Osteoblast (primary cell): ENCODE measurements at regions not wholly inside any gene's neighbourhood (a gene's known extent, or its start where the extent isn't known, plus 50 kb on each side); places are given as distances from the start of the nearest gene placed in this dataset.
A peak's percentile ranks its signal among the peaks of the same experiment; 100 is the strongest.

ENCODE experiments used
- DNase-seq: peaks from one replicate; pipeline ENCODE4 v3.0.0; 2011; ENCODE audit warnings: low spot score, mixed read lengths; ENCODE audit not compliant: insufficient read length; ENCODE audit errors: missing footprints
- H2AFZ ChIP-seq: 2 replicates; pipeline ENCODE4 v1.6.0; 2011; ENCODE audit warnings: mild to moderate bottlenecking, low read length
- H3K27ac ChIP-seq: 2 replicates; pipeline ENCODE4 v1.5.1; 2011; ENCODE audit warnings: mild to moderate bottlenecking, low read depth, low read length, moderate library complexity
- H3K27me3 ChIP-seq: 2 replicates; pipeline ENCODE4 v1.6.0; 2012; ENCODE audit warnings: mild to moderate bottlenecking, control low read depth, inconsistent platforms, low read length, moderate library complexity; ENCODE audit not compliant: insufficient read depth
- H3K36me3 ChIP-seq: 2 replicates; pipeline ENCODE4 v1.5.1; 2011; ENCODE audit warnings: mild to moderate bottlenecking, low read length, control low read depth, moderate library complexity; ENCODE audit not compliant: insufficient read depth
- H3K4me1 ChIP-seq: 2 replicates; pipeline ENCODE4 v1.5.1; 2011; ENCODE audit warnings: mild to moderate bottlenecking, low read length, control low read depth, moderate library complexity; ENCODE audit not compliant: insufficient read depth
- H3K4me2 ChIP-seq: 2 replicates; pipeline ENCODE4 v1.6.0; 2011; ENCODE audit warnings: mild to moderate bottlenecking, low read length; ENCODE audit not compliant: insufficient read depth
- H3K4me3 ChIP-seq: fragments of 200-600 bp; sonication (generic); 3 replicates; pipeline ENCODE4 v1.5.1; 2012; ENCODE audit warnings: mild to moderate bottlenecking, low read length, inconsistent platforms; ENCODE audit not compliant: insufficient read depth
- H3K79me2 ChIP-seq: 2 replicates; pipeline ENCODE4 v1.6.0; 2012; ENCODE audit warnings: mild to moderate bottlenecking, low read length, control low read depth, inconsistent platforms; ENCODE audit not compliant: insufficient read depth
- H3K9me3 ChIP-seq: 2 replicates; pipeline ENCODE4 v1.5.1; 2011; ENCODE audit warnings: low read depth, low read length, control low read depth
- H4K20me1 ChIP-seq: 2 replicates; pipeline ENCODE4 v1.6.0; 2012; ENCODE audit warnings: mild to moderate bottlenecking, low read length, control low read depth; ENCODE audit not compliant: insufficient read depth
- TF ChIP-seq, protein P1 (sequence below): IDR thresholded peaks from 2 replicates; pipeline ENCODE4 v1.5.1; 2011; ENCODE audit warnings: mild to moderate bottlenecking, low read depth, low read length, moderate library complexity; ENCODE audit errors: extremely low read depth

DNA sequence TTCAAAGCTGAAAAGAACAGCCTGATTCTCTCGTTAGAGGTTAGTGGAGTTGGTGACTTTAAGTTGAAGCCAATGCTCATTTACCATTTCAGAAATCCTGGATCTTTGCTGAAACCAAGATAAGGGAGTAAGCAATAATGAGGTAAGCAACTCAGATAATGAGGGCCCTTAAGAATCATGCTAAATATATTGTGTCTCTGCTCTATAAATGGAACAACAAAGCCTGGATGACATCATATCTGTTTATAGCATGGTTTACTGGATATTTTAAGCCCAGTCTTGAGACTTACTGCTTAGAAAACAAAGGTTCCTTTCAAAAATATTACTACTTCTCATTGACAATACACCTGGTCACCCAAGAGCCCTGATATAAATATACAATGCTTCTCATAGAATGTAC is 276.7 kb upstream of the PPARGC1A start:
- no peaks in the 10 kb centered on the region for H3K36me3 ChIP-seq

DNA sequence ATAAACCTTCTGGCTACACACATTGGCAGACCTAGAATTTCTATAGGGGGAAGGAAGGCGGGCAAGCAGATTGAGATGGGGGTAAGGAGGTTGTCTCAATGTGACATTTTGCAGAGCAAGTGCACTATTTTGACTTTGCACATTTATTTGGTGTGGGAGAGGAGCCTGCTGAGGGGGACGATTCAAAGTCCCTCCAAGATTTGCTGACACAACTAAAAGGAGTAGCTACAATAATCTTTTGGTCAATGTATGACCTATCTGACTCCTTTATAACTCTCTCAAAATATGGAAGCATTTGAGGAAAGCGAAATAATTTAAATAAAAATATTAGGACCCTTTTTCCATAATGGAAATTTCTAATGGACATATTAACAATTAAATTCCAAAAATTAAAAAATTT is 274.9 kb upstream of the PPARGC1A start:
- no peaks in the 10 kb centered on the region for H3K27me3 ChIP-seq

More for the DNA sequence above, 276.7 kb upstream of the PPARGC1A start:
- Histone ChIP-seq H3K27ac (no peak overlapping the region), H3K4me3 (no peak overlapping the region), H2AFZ (no peak overlapping the region), H4K20me1 (no peaks in the 10 kb centered on the region), H3K79me2 (no peaks in the 10 kb centered on the region), H3K4me1 (no peaks in the 10 kb centered on the region), H3K27me3 (no peaks in the 10 kb centered on the region), H3K9me3 (no peaks in the 10 kb centered on the region), H3K4me2 (no peak overlapping the region)
- DNase-seq: no peak
- TF ChIP-seq, protein P1, sequence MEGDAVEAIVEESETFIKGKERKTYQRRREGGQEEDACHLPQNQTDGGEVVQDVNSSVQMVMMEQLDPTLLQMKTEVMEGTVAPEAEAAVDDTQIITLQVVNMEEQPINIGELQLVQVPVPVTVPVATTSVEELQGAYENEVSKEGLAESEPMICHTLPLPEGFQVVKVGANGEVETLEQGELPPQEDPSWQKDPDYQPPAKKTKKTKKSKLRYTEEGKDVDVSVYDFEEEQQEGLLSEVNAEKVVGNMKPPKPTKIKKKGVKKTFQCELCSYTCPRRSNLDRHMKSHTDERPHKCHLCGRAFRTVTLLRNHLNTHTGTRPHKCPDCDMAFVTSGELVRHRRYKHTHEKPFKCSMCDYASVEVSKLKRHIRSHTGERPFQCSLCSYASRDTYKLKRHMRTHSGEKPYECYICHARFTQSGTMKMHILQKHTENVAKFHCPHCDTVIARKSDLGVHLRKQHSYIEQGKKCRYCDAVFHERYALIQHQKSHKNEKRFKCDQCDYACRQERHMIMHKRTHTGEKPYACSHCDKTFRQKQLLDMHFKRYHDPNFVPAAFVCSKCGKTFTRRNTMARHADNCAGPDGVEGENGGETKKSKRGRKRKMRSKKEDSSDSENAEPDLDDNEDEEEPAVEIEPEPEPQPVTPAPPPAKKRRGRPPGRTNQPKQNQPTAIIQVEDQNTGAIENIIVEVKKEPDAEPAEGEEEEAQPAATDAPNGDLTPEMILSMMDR: no peak

DNA sequence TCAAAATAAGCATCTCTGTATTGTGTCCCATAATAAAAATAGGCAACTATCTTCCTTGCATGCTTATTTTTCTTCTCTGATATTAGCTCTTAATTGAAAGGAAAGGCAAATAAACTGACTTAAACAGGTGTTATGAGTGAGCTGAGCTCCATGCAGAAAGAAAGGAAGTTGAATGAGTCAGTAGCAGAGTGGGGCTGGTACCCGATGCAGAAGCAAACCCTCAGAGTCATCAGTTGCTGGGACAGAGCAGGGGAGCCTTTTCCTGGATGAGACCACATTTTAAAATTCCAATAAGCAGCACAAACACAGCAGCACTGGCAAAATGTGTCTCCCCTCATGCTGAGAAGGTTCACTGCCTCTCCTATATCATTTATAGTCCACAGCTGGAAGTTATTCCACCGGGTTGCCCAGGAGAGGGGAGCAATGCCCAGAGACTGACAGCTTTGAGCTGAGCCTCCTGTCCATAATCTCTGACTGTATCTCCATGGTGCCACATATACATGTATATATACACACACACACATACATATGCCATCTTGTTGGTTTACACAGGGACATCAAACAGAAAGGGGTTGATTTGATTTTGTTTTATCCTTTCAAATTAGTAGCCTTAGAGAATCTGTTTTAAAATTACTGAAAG is 274.3 kb upstream of the PPARGC1A start:
- no peaks in the 10 kb centered on the region for H3K79me2 ChIP-seq
- no peaks in the 10 kb centered on the region for H4K20me1 ChIP-seq
- H3K9me3 ChIP-seq: no peaks in the 10 kb centered on the region
- no peak overlapping the region for H2AFZ ChIP-seq
- H3K27me3 ChIP-seq: no peaks in the 10 kb centered on the region
- H3K4me3 ChIP-seq: no peak overlapping the region
- H3K27ac ChIP-seq: no peak overlapping the region
- TF ChIP-seq, protein P1: no peak
- no peak overlapping the region for H3K4me2 ChIP-seq
- H3K4me1 ChIP-seq: no peaks in the 10 kb centered on the region
- no peaks in the 10 kb centered on the region for H3K36me3 ChIP-seq
- DNase-seq: peak; percentile 69

More for the DNA sequence above, 274.9 kb upstream of the PPARGC1A start:
- no peak overlapping the region for H3K4me3 ChIP-seq
- H2AFZ ChIP-seq: no peak overlapping the region
- no peak for DNase-seq
- H4K20me1 ChIP-seq: no peaks in the 10 kb centered on the region
- H3K4me1 ChIP-seq: no peaks in the 10 kb centered on the region
- TF ChIP-seq, protein P1: no peak
- H3K9me3 ChIP-seq: no peaks in the 10 kb centered on the region
- no peaks in the 10 kb centered on the region for H3K79me2 ChIP-seq
- H3K36me3 ChIP-seq: no peaks in the 10 kb centered on the region
- no peak overlapping the region for H3K27ac ChIP-seq
- H3K4me2 ChIP-seq: no peak overlapping the region

DNA sequence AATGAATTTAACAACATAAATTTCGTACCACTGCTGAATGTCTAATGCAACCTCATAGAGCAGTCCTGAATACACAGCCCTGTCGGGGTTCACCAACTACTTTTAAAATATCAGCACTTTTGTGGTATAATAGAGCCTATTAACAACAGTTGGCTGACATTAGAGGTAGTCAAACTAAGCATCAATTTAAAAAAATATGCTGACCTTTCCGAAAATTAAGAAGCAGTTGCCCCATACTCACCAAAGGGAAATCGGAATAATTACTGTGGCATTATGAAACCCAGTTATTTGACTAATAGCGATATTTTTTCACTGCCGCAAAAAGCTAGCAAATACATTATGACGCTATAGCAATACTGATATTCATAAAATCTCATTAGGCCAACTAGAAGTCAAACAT is 273.5 kb upstream of the PPARGC1A start:
- no peaks in the 10 kb centered on the region for H3K79me2 ChIP-seq
- no peak overlapping the region for H3K4me2 ChIP-seq
- H4K20me1 ChIP-seq: no peaks in the 10 kb centered on the region
- no peak for DNase-seq
- no peaks in the 10 kb centered on the region for H3K9me3 ChIP-seq
- TF ChIP-seq, protein P1: no peak
- no peak overlapping the region for H2AFZ ChIP-seq
- H3K27me3 ChIP-seq: no peaks in the 10 kb centered on the region
- no peaks in the 10 kb centered on the region for H3K4me1 ChIP-seq
- no peak overlapping the region for H3K4me3 ChIP-seq
- no peak overlapping the region for H3K27ac ChIP-seq
- no peaks in the 10 kb centered on the region for H3K36me3 ChIP-seq
